Neural cell (in vitro differentiated cells): ENCODE measurements at regions not wholly inside any gene's neighbourhood (a gene's known extent, or its start where the extent isn't known, plus 50 kb on each side); places are given as distances from the start of the nearest gene placed in this dataset.

Experiments
- EP300 ChIP-seq: fragments of 450-650 bp; conservative IDR thresholded peaks from 2 replicates; pipeline ENCODE4 v1.6.1; 2014; ENCODE audit warnings: antibody characterized with exemption, mild to moderate bottlenecking, moderate library complexity; ENCODE audit not compliant: poor library complexity, severe bottlenecking
- EZH2 ChIP-seq: fragments of 200-600, 300-800 bp; shearing (Covaris generic), sonication (generic); IDR thresholded peaks from 2 replicates; pipeline ENCODE4 v1.6.1; 2014; ENCODE audit warnings: antibody characterized with exemption, low read length, borderline replicate concordance, mild to moderate bottlenecking; ENCODE audit not compliant: insufficient read depth, poor library complexity, severe bottlenecking
- MXI1 ChIP-seq: fragments of 450-650 bp; conservative IDR thresholded peaks from 2 replicates; pipeline ENCODE4 v1.6.1; 2014; ENCODE audit warnings: antibody characterized with exemption, mild to moderate bottlenecking; ENCODE audit not compliant: poor library complexity, severe bottlenecking
- POLR2AphosphoS5 ChIP-seq: IDR thresholded peaks from 2 replicates; pipeline ENCODE4 v1.6.1; 2012
- RAD21 ChIP-seq: fragments of 450-650 bp; conservative IDR thresholded peaks from 2 replicates; pipeline ENCODE4 v1.6.1; 2014; ENCODE audit warnings: antibody characterized with exemption, mild to moderate bottlenecking, moderate library complexity
- SMC3 ChIP-seq: fragments of 450-650 bp; conservative IDR thresholded peaks from 2 replicates; pipeline ENCODE4 v1.6.1; 2014; ENCODE audit warnings: antibody characterized with exemption, mild to moderate bottlenecking, moderate library complexity; ENCODE audit not compliant: poor library complexity
- TAF1 ChIP-seq: IDR thresholded peaks from 2 replicates; pipeline ENCODE4 v1.6.1; 2012; ENCODE audit warnings: low read depth
- TF ChIP-seq, protein P1 (sequence below): fragments of 450-650 bp; IDR thresholded peaks from 2 replicates; pipeline ENCODE4 v1.5.1; 2014; ENCODE audit warnings: antibody characterized with exemption, mild to moderate bottlenecking, moderate library complexity; ENCODE audit not compliant: poor library complexity, severe bottlenecking
- TF ChIP-seq, protein P2 (sequence below): IDR thresholded peaks from 2 replicates; pipeline ENCODE4 v1.6.1; 2012; ENCODE audit warnings: borderline replicate concordance

DNA sequence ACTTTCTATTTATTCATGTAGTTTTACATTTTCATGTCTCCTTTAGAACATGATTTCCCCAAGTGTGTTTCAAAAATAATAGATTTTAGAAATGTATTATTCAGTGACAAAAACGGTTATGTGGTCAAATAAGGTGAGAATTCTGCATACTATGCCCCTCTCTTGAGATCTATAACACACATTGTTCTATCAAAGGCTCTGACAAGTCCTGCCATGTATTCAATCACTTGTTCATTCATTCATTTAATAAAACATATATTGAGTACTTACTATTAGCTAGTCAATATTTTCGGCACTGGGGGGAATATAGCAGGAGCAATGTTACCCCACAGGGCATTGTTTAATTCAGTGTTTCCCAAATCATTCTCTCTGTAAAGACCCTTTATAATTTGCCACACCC is 58.4 kb upstream of the FGF13 start:
- TF ChIP-seq, protein P1, sequence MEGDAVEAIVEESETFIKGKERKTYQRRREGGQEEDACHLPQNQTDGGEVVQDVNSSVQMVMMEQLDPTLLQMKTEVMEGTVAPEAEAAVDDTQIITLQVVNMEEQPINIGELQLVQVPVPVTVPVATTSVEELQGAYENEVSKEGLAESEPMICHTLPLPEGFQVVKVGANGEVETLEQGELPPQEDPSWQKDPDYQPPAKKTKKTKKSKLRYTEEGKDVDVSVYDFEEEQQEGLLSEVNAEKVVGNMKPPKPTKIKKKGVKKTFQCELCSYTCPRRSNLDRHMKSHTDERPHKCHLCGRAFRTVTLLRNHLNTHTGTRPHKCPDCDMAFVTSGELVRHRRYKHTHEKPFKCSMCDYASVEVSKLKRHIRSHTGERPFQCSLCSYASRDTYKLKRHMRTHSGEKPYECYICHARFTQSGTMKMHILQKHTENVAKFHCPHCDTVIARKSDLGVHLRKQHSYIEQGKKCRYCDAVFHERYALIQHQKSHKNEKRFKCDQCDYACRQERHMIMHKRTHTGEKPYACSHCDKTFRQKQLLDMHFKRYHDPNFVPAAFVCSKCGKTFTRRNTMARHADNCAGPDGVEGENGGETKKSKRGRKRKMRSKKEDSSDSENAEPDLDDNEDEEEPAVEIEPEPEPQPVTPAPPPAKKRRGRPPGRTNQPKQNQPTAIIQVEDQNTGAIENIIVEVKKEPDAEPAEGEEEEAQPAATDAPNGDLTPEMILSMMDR: no peak
- TF ChIP-seq EP300 (no peak), EZH2 (no peak), RAD21 (no peak), POLR2AphosphoS5 (no peak), TAF1 (no peak), MXI1 (no peak), SMC3 (no peak)
- TF ChIP-seq, protein P2, sequence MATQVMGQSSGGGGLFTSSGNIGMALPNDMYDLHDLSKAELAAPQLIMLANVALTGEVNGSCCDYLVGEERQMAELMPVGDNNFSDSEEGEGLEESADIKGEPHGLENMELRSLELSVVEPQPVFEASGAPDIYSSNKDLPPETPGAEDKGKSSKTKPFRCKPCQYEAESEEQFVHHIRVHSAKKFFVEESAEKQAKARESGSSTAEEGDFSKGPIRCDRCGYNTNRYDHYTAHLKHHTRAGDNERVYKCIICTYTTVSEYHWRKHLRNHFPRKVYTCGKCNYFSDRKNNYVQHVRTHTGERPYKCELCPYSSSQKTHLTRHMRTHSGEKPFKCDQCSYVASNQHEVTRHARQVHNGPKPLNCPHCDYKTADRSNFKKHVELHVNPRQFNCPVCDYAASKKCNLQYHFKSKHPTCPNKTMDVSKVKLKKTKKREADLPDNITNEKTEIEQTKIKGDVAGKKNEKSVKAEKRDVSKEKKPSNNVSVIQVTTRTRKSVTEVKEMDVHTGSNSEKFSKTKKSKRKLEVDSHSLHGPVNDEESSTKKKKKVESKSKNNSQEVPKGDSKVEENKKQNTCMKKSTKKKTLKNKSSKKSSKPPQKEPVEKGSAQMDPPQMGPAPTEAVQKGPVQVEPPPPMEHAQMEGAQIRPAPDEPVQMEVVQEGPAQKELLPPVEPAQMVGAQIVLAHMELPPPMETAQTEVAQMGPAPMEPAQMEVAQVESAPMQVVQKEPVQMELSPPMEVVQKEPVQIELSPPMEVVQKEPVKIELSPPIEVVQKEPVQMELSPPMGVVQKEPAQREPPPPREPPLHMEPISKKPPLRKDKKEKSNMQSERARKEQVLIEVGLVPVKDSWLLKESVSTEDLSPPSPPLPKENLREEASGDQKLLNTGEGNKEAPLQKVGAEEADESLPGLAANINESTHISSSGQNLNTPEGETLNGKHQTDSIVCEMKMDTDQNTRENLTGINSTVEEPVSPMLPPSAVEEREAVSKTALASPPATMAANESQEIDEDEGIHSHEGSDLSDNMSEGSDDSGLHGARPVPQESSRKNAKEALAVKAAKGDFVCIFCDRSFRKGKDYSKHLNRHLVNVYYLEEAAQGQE: no peak
